Fibroblast of skin of scalp (primary cell): ENCODE measurements at regions not wholly inside any gene's neighbourhood (a gene's known extent, or its start where the extent isn't known, plus 50 kb on each side); places are given as distances from the start of the nearest gene placed in this dataset.

ENCODE experiments used
- DNase-seq: peaks from one replicate; pipeline ENCODE4 v3.0.0-alpha.2; 2013

DNA sequence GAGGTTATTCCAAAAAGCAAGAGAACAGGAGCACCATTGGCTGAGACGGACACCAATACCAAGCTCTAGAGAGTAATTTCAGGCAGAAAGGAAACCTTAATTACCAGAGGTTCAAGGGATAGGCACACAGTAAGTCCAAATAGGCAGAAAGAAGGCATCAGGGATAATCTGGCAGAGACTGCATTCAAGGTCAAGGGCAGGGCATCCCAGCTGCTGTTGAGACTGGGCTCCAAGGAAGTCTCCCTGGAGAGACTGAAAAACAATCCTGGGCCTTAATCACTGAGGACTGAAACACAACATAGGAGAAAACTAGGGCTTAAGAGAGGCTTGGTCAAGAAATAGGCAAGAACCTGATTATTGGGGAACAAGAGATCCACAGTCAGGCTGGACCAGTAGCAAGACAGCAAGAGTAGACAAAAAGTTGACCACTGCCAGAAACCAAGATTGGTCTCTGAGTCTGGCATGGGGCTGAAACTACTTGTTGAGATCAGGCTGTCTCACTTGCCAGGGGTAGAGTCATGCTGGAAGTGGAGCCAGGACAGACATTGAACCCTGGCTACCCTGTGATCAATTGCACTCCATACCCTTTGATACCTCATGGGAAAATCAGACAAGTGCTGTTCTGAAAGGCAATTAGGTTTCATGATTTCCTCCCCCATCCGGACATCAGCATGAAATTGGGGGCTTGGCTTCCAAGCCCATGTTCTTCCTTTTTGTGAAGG is 193.2 kb upstream of the TNP1 start:
- DNase-seq = no peak

- DNase-seq = peak; percentile 61
Measured at GRCh38 chr2:217051416-217051815, 191.6 kb upstream of the TNP1 start.

DNA sequence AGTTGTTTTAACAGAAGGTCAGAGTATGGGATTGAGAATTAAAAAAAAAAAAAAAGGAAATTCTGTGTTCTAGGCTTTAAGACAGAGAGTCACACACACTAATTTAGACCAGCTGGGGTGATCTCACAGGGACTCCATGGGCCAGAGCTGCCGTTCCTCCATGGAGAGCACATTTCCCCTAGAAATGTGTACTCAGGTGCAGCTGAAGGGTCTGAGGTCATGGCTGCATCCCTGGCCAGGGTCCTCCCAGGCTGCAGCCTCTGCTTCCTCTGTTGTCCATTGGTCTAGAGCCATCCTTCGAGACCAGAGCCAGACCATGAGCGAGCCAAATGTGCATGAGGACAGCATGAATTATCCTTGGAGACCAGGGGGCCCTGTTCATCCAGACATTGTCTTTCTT is 190.1 kb upstream of the TNP1 start:
- DNase-seq = peak; percentile 55

DNA sequence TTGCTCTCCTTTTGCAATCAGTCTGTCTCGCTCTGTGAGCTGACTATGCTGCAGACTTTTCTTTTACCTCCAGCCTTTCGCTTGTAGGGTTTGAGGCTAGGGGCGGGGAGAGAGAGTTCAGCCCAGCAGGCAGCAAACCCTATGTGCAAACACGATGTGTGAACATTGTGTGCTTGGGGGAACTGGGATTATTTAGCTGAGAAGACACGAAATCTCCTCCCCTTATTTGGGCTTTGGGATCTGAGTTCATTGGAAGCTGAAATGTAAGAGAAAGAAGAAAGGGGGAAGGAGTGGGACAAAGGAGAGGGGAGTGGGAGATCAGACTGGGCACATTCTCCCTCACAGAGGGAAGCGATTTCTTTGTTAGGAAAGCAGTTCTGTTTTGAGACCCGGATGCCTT is 189.6 kb upstream of the TNP1 start:
- DNase-seq = no peak

GRCh38 chr2:217048730-217049129 is 188.9 kb upstream of the TNP1 start:
- DNase-seq = no peak

GRCh38 chr2:217047631-217048030 is 187.8 kb upstream of the TNP1 start:
- DNase-seq = no peak

- no peak for DNase-seq
Measured at GRCh38 chr2:217047209-217047608, 187.3 kb upstream of the TNP1 start.

DNA sequence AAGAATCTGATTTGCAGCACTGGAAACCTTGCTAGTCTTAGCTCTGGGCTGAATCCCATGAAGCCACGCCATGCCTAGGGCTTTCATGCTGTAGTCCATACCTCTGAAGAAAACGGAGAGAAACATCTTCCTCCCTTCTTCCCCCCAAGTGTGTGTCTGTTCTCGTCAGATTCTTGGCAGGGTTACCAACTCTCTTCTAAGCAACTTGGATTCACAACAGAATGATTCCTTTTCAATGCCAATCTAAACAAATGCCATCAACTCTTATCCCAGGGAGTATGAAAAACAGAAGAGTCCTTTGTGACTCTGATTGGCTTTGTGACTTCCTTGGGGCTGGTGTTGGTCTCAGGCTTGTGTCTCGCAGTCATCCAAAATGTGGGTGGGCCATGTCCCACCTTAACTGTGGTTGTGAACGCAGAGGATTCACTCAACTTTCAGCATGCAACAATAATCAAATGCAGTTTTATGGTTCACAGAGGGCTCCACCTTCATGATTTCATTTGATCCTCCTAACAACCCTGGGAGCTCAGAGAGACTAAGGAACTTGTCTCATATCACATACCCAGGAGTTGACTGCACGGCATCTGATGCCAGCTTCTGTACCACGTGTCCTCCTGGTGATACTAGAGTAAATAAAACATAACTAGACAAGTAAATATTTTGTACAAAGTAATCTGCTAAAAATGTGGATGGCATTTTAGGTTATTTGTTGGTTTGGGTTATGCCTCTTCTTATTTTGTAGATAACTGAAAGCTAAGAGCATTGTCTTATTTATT is 186.0 kb upstream of the TNP1 start:
- peak; percentile 83 for DNase-seq

- no peak for DNase-seq
Measured at GRCh38 chr2:217040099-217040498, 180.2 kb upstream of the TNP1 start.

DNA sequence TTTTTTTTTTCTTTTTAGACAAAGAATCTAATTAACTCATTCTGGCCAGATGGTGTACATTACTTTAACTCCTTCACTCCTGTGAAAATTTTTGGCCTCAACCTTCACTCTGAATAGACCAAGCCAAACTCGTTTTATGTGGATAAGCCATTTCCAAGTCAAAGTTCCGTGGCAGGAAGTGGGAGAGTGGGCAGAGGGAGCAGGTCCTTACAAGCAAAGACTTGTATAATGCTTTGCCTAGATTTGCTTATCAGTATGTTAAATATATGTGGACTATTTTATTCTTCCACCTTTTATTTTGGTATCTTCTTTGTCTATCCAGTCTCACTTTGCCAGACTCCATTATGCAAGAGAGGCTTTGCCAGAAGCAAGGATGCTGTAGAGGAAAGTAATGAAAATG is 178.1 kb upstream of the TNP1 start:
- no peak for DNase-seq

DNA sequence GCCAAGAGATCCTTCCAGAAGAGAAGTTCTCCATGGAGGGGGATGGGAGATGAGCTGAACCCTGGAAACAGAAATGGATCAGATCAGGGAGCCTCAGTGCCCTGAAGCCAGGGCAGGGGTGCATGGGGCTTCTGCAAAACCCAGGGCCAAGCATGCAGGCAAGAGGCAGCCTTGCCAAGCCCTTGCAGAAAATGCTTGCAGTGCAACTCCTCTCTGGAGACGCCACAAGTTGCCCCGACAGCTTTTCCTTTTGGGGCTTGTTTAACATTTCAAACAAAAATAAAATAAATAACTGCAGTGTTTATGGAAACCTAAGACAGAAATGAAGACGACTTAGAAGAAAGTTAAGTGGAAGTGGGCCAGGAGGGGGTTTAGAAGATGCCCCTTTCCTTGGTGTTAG is 177.5 kb upstream of the TNP1 start:
- no peak for DNase-seq

- DNase-seq = peak; percentile 82
Measured at GRCh38 chr2:217035967-217036366, 176.1 kb upstream of the TNP1 start.

DNA sequence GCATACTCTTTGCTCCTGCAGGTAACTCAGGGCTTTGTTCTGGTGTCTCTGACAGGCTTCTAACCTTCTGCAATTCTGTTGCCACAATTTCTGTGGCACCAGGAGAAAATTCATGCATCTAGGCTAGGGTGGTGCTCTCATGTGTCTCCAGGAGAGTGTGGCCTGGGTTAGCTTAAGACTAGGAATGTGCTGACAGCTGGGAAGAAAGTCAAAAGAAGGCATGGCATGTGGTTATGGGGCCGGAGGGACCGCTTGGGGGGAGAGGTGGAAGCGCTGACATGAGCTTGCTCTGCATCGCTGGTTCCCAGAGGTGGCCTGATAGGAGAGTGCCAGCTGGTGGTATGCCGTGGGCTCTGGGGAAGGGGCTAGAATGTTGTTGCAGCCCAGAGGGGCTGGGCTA is 173.3 kb upstream of the TNP1 start:
- peak; percentile 61 for DNase-seq

GRCh38 chr2:217031445-217031844 is 171.6 kb upstream of the TNP1 start:
- no peak for DNase-seq

DNA sequence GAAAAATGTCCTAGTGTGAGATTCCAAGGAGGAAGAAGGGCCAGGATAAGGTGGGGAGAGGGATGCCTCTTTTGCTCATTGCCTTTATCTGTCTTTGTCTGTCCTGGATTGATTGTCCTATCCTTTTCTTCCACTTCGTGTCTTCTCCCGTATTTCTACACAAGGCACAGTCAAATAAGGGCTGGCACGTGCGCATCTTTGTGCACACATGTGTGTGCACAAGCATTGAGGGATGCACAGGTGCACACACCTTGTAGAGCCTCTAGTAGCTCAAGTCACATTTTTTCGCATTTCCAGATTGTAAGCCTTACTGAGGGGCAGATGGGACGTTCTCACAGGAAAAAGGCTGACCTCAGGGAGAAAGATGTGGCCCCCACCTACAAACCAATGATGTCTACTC is 170.2 kb upstream of the TNP1 start:
- no peak for DNase-seq

- no peak for DNase-seq
Measured at GRCh38 chr2:217028128-217028527, 168.3 kb upstream of the TNP1 start.

- no peak for DNase-seq
Measured at GRCh38 chr2:217027414-217027813, 167.6 kb upstream of the TNP1 start.

DNA sequence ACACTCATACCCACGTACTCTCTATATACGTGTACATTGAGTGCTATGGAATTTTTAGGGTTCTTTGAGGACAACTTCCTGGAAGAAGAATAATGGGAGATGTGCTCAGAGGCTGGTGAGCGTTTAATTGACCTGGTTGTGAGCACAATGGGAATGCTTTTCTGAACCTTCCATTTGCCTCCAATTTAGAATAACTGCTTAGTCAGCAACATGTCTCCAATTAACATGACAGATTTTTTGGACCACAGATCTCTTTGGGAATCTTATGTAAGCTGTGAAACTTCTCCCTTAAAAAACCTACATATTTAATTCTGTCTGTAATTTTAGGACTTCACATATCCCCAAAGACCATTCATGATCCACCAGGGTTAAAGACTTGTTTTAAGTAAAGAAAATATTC is 166.7 kb upstream of the TNP1 start:
- DNase-seq = no peak

DNA sequence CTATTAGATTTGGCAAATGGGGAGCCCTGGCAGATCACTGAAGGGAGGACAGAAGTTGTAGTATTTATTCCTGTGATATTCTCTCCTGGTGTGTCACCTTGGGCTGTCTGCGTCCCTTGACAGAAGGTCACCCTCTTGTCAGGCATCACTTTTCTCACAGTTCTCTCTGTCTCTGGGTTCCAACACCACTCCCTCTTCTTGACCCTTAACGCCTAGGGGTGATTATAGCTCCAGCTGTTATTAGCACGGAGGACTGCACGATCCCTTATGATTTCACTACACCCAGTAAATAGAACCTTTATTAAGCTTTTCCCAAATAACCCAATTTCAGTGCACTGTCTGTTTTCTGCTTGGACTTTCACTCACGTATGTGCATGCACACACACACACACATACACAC is 166.3 kb upstream of the TNP1 start:
- no peak for DNase-seq

- no peak for DNase-seq
Measured at GRCh38 chr2:217023611-217024010, 163.7 kb upstream of the TNP1 start.

- no peak for DNase-seq
Measured at GRCh38 chr2:217017456-217018252, 157.8 kb upstream of the TNP1 start.

GRCh38 chr2:217016796-217017419 is 157.0 kb upstream of the TNP1 start:
- no peak for DNase-seq
